Stimulated activated CD4-positive, alpha-beta T cell treated with anti-CD3 and anti-CD28 coated beads, Interleukin-1b, Interleukin-23, amount 100 ng/mL, for 48 hours (primary cell): ENCODE measurements at regions not wholly inside any gene's neighbourhood (a gene's known extent, or its start where the extent isn't known, plus 50 kb on each side); places are given as distances from the start of the nearest gene placed in this dataset.

Source experiments
- DNase-seq: peaks from one replicate; pipeline ENCODE4 v3.0.0-alpha.2; 2020

DNA sequence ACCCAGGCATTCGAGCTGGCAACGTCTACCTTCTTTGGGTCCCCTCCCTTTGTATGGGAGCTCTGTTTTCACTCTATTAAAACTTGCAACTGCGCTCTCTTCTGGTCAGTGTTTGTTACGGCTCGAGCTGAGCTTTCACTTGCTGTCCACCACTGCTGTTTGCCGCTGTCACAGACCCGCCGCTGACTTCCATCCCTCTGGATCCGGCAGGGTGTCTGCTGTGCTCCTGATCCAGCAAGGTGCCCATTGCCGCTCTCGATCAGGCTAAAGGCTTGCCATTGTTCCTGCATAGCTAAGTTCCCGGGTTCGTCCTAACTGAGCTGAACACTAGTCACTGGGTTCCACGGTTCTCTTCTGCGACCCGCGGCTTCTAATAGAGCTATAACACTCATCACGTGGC is 183.5 kb upstream of the GALNTL6 start:
- no peak for DNase-seq

DNA sequence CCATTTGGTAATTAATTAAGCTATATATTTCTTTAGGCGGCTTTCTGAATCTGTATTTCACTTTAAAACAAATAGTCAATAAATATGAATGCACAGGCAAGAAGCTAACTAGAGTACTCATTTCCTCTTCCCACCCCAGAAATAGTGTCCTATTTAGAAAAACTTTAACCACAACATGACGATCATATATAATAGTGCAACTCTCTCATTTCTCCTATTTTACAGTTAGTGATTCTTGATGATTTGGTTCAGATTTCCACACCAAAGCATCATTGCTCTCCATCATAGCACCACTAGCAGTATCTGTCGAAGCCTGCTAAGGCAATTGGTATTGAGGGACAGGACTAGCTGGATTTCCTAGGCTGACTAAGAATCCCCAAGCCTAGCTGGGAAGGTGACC is 184.0 kb upstream of the GALNTL6 start:
- DNase-seq: no peak

DNA sequence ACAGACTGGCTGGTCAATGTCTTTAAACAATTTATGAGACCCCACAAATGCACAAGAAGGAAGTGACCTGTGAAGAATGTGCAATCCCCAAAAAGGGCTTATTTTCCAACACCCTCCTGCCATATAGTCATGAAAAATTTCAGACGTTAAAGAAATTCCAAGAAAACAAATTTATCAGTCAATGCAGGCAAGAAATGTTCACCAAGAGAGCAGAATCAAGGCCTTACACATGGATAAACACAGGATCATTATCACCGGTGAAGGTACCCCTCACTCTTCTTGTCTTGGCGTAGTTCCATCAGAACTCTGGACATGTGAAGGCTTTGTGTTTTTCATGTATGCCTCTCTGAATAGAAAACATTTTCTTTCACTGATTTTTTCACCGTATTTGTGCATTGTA is 186.7 kb upstream of the GALNTL6 start:
- no peak for DNase-seq

DNA sequence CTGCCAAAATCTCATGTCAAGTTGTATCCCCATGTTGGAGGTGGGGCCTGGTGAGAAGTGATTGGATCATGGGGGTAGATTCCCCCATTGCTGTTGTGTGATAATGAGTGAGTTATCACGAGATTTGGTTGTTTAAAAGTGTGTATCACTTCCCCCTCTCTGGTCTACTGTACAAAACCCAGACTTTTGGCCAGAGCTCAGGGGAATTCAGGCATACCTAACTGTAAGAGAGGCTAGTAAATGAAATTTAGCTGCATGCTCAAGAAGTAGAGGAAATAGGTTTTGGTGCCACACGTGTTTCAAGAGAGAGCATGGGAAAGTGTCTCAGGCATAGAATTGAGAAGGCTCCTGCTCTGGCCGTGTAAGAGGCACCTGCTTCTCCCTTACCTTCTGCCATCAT is 190.5 kb upstream of the GALNTL6 start:
- DNase-seq: no peak

DNA sequence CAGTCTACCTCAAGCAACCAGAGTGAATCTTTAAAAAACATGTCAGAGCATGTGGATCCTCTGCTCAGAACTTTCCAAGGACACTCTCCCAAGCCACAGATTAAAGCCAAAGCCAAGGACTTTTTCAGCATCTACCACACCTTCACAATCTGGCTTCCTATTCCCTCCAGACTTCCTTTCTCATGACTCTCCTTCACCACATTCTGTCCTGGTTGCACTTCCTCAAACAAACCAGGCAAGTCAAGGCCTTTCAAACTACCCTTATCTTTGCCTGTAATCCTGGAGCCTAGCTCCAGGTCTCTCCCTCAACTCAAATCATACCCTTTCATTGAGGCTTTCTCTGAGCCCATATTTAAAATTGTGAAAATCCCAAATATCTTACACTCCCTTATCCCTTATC is 191.6 kb upstream of the GALNTL6 start:
- no peak for DNase-seq

DNA sequence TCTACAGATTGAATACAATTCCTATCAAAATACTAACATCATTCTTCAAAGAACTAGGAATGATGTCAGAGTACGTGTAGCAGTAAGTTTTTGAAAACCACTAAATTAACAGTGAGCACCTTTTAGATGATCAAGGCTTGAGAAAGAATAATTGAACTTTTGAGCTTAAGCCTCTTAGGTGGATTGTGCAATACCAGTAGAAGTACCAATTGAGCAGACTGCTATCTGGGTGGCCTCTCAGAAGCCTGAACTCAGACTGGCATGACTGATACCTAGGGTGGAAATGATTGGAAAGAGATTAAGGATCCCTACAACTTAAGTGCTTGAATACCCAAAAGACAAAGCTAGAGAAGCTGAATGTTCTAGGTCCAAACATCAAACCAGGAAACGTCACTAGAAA is 200.3 kb upstream of the GALNTL6 start:
- DNase-seq: no peak

DNA sequence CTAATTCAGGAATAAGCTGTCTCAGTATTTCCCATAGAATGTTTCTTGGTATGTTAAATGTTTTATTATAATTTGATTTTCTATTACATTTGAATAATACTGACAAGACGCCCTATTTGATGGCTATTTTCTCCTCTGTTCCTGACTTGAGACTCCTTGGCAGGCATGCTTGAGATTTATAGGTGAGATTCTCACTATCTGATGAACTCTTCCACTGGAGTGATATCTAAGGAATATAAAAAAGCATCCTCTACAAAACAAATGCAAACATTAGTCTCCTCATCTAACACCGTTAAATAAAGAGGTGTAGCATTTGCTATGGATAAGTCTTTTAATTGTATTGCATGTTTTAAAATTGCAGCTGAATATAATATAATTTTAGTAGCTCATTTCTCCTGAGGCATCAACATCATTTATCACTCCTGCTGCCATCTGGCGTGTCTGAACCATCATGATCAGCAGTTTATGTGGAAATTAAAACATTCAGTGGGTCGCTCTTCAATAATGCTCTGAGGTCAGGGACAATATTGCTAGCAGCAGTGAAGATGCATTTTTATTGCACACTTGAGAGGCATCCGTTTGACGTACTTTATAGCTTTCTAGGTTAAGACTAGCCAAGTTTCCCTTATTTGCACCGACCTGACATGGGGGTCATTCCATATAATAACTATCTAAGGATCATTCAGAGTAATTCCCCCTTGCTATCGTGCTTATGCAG is 210.4 kb upstream of the GALNTL6 start:
- no peak for DNase-seq

DNA sequence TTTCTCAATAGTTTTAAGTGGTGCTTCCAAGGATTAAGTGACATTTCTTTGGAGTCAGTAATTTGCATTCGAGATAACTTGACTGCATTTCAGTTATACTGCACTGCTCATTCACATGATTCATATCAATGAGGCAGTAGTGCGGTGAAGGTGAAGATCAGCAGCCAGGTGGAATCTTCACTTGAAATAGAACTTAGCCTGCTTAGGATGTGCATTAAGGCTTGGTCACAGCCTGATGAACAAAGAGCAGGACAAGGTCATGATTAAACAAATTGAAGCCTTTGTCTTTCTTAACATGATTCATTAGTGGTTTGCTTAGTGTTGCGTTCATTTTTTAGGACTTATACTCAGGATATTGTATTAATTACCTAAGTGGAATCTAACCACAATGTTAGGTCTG is 212.1 kb upstream of the GALNTL6 start:
- DNase-seq: no peak

DNA sequence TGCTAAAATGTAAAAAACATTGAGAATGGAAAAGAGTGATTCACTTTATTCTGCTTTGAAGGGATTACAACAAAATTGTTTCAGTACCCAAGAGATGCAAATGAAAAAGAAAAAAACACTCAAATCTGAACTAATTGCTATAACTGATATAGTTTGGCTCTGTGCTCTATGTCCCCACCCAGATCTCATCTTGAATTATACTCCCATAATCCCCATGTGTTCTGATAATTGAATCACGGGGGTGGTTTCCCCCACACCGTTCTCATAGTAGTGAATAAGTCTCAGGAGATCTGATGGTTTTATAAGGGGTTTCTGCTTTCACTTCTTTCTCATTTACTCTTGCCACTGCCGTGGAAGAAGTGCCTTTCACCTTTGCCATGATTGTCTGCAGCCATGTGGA is 213.6 kb upstream of the GALNTL6 start:
- no peak for DNase-seq

DNA sequence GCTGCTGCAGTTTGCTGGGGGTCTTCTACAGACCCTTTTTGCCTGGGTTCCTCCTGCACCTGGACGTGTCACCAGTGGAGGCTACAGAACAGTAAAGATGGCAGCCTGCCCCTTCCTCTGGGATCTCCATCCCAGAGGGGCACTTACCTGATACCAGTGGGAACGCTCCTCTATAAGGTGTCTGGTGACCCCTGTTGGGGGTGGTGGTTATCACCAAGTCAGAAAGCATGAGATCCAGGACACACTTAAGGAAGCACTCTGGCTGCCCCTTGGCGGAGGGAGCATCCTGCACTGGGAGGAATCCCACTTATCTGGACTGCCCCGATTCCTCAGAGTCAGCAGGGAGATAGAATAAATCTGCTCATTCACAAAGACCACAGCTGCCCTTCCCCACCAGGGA is 218.9 kb upstream of the GALNTL6 start:
- no peak for DNase-seq

DNA sequence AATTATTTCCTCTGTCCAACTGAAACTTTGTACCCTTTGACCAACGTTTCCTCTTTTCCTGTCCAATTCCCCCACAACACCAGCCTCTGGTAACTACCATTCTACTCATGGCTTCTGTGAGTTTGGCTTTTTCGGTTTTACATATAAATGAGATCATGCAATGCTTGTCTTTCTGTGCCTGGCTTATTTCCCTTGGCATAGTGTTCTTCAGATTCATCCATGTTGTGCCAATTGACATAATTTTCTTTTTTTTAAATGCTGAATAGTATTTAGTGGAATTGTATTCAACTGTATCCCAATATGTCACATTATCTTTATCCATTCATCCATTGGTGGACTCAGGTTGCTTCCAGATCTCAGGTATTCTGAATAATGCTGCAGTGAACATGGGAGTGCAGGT is 222.5 kb upstream of the GALNTL6 start:
- no peak for DNase-seq

DNA sequence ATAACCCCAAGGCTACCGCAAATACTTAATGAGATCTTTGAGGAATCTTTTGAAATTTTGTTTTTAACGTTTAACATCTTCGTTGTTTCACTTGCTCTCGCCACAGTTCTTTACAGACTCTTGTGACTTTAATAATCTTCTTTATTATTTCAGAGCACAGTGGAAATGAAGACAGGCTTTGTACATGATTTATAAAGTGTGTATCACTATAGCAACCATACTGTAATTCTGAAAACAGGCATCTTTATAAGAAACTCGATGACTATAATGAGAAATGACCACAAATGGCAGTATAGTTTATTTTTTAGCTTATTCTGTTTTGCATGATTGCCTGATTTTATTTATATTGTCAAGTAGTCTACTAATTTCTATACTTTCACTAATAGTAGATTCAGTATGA is 224.4 kb upstream of the GALNTL6 start:
- DNase-seq: no peak

DNA sequence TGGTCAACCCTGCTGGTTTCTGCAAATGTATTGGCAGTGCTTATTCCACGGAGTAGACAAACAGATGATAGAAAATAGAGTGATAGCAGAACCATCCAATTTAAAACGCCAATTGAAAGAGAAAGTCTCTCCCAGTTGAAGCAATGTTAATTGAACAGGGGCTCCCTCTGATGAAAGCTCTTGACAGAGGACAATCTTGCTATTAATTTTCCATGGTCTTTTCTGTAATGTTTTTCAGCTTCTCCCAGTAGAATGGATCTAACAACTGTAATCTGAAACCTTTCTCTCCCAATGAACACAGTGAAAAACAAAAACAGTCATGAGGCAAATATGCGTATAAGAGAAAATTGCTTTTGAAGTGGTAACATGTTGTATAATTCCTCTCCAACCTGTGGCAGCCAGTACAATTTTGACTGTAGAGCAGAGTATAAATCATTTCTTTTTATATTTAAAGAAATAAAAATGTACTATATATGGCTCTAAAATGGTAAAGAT is 225.1 kb upstream of the GALNTL6 start:
- DNase-seq: no peak

DNA sequence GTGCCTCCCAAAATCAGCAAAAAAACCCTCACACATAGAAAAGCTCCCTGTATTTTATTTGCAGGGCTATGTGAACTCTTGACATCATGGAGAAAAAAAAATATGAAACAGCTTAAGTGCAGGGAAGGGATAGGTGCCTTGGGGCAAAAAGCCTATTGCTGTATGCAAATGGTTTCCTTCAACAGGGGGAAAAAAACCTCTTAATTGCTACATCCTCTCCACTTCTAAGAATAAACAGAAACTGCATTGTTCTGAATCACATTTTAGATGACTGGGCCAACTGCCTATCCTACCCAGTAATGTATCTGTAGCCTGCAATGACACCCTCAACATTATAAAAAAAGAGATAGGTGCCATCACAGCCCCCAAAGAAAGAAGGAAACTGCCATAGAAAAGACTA is 229.4 kb upstream of the GALNTL6 start:
- no peak for DNase-seq

DNA sequence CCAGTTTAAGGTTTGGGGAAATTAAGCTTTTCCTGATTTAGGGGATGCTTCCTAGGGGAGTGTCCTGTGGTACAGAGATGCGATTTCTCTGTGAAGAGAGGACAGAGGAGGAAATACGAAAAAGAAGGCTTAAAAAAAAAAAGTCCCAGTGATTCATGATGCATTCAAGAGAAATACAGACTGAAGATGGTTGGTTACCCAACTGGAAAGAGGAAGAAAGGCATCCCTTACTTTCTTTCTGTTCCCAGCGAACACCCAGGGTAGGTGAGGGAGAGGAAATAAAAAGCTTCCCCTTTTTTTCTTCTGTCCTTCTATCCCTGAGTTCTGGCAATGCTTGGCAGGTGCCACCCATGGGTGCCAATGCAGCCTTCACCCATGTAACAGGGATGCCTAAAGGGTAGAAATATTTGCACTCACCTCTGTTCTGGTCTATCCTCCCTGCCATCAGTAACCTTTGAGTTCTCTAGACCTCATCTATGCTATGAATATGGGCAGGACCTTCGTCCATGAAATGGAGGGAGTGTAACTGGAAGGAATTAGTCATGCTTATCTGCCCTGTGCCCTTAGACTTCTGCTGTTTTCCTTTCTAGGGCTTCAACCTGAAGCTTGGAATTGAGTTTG is 230.1 kb upstream of the GALNTL6 start:
- no peak for DNase-seq

DNA sequence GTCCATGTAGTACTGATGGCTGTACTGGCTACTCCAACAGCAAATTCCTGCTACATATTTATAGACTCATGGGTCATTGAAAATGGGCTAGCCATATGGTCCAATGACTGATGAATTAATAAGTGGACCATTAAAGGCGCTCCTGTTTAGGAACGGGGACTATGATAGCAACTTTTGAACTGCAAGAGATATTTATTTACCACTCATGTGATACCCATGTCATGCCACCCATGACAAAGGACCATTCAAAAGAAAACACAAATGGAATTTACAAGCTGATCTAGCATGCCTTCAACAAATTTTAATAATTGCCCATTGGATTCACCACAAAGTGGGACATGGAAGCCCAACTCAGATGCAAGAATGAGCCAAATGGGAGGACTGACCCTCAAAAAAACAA is 240.0 kb upstream of the GALNTL6 start:
- DNase-seq: no peak

DNA sequence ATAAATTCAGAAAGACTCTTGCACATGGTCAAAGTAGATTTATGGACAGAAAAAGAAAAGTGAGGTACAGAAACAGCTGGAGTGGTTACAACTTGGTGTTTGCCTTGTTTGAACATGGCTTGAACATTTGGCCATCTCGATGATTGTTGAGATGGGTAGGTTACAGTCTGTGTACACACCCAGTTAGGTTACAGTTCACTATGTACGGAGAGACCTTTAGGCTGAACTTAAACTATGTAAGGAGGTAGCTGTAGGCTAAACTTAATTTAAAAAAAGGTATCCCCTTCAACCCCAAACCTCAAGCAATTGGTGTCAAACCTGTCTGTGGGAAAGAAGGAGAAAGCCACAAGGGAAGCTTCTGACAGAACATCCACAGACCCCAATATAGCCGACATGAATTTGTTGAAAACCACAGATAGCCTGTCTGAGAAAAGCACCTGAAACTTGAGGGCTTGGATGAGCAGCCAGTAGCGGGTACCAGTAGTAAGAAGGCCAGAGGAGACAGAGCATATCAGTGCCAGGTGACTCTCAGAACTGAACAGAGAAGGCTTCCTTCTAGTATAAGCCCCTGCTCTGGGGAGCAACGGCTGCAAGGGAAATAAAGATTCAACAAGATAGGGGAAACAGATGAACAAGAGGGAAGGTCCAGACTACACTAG is 247.9 kb upstream of the GALNTL6 start:
- no peak for DNase-seq

DNA sequence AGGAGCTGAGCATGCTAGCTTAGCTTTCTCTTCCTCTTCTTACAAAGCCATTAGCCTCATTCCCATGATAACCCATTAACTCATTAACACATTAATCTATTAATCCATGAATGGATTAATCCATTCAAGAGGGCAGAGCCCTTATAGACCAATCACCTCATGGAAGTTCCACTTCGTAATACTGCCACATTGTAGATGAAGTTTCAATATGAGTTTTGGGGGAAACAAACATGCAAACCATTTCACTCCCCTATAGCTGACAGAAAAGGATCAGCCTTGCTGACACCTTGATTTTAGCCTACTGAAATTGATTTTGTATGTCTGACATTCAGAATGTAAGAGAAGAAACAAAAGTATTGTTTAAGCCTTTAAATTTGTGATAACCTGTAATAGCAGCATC is 251.8 kb upstream of the GALNTL6 start:
- DNase-seq: no peak

DNA sequence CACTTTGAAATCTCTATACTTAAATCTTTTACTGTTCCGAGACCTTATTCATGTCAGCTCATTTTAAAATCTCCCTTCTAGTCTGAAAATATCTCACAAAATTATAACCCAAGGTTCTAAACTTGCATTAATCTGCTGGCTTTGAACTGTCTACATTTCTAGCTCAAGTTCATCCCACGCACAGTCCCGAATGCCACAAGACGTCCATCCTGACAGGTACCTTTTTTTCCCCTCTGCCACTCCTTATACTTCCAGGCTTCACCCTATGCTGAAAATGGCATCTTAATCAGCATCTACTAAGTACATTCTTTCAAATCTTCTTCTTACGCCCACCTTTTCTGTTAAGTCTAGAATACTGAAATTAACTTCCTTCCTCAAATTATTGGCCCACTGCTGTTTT is 259.2 kb upstream of the GALNTL6 start:
- no peak for DNase-seq

DNA sequence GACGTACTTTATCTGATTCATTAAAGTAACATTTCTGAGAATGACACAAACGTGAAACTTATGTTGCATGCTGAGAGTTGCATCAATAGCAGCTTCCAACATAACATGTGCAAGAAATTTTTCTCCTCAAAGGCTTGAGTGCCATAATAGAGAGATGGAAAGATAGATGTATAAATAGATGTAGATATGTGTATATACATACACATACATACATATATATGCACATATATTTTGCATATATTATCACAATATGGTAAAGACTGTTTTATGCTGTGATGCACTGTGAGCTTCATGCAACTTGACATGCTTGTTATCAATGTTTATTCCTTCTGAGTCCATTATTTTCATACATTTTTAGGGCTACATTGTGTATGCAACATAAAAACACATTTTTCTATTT is 270.6 kb upstream of the GALNTL6 start:
- no peak for DNase-seq

DNA sequence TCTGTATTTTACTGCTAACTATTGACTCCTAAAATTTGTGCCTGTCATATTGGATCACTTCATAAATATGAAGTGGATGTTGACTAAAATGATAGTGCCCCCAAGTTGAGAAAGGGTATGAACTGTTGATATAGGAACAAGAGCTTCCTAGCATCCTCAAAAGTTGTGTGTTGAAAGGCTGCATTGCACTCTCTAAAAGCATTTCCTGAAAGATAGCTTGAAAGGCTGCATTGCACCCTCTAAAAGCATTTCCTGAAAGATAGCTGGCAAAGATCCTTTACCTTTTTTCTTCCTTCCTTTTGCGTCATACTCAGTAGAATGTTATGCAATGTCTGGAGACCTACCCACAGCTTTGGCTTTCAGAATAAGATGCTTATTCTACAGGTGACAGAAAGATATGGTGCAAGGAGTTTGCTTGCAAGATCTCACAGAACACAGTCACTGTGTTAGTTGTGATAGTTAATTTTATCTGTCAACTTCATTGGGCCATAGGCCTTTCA is 274.6 kb upstream of the GALNTL6 start:
- no peak for DNase-seq

DNA sequence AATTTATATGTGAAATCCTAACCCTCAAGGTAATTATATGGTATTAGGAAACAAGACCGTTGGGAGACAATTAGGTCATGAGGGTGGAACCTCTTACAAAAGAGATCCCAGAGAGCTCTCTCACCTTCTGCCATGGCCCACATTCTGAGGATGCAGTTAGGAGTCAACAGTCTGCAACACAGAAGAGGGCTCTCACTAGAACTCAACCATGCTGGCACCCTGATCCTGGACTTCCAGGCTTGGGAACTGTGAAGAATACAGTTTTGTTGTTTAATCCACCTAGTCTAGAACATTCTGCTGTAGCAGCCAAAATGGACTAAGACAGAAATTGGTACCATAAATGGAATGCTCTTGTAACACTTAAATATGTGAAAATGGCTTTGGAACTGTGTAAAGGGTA is 278.8 kb upstream of the GALNTL6 start:
- no peak for DNase-seq

DNA sequence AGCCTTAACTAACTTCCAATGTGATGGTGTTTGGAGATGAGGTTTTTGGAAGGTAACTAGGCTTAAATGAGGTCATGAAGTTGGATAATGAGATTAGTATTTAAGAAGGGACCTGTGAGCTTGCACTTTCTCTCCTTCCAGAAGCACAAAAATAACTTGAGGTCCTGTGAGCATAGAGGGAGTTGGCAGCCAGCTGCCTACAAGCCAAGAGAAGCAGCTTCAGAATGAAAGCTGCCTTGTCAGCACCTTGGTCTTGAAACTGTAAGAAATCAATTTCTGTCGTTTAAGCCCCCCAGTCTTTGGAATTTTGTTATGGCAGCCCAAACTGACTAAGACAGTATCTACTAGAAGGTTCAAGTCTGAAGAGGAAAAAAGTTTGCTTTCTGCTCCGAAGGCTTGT is 280.2 kb upstream of the GALNTL6 start:
- no peak for DNase-seq

DNA sequence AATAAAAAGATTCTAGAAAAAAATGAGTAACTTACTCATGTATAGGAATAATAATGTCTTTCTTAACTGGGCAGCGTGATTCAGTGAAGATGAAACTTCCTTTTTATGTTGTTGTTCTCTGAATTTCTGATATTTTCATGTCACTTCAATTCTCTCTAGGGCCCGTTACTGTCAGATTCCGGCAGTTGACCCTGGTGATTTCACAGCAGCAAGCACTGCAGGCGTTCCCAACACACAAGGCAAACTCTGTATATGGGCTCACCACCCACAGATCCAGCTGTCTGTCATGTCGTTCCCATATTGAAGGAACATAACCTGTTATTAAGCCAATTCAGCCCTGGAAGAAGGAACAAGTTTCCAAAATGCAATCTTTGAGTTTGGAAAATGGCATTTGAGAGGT is 288.3 kb upstream of the GALNTL6 start:
- no peak for DNase-seq
